ENCODE measurements at regions not wholly inside any gene's neighbourhood (a gene's known extent, or its start where the extent isn't known, plus 50 kb on each side); places are given as distances from the start of the nearest gene placed in this dataset.
"Not testable (repeated sequence)": the region's sequence is repeated elsewhere in the genome, so short reads cannot be mapped to it uniquely, and the experiment has no call there.

- no peak for DNase-seq
These were observed 163.5 kb upstream of the GJE1 start for GRCh38 chr6:141969201-141969600.

DNA sequence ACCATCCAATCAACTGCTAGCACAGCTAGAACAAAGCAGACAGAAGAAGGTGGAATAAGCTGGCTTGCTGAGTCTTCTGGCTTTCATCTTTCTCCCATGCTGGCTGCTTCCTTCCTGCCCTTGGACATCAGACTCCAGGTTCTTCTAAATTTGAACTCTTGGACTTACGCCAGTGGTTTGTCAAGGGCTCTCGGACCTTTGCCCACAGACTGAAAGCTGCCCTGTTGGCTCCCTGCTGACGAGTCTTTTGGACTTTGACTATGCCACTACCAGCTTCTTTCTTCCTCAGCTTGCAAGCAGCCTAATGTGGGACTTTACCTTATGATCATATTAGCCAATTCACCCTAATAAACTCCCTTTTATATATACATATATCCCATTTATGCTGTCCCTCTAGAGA lies 164.1 kb upstream of the GJE1 start:
- no peak for DNase-seq

DNA sequence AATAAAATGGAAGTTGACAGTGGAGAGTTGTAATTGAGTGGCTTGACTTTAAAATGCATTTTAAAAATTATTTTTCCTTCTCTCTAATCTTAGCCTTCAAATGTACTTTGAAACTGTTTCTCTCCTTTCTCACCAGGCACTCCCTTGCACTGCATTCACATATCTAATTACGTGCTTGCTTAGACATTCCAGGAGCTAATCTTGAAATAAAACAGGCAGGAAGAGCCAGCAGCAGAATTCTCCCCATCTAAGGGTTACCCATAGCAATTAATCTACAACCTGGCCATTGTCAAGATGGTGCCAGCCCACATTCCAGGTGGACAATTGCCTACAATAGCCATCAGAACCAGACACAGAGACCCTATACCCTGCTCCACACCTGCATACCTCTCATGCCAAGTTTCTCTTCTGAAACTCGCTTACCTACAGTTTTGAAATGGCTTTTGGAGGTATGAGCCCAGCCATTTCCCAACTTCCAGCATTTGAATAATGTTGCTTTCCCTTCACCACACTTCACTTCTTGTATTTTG lies 167.6 kb upstream of the GJE1 start:
- no peak for DNase-seq

DNA sequence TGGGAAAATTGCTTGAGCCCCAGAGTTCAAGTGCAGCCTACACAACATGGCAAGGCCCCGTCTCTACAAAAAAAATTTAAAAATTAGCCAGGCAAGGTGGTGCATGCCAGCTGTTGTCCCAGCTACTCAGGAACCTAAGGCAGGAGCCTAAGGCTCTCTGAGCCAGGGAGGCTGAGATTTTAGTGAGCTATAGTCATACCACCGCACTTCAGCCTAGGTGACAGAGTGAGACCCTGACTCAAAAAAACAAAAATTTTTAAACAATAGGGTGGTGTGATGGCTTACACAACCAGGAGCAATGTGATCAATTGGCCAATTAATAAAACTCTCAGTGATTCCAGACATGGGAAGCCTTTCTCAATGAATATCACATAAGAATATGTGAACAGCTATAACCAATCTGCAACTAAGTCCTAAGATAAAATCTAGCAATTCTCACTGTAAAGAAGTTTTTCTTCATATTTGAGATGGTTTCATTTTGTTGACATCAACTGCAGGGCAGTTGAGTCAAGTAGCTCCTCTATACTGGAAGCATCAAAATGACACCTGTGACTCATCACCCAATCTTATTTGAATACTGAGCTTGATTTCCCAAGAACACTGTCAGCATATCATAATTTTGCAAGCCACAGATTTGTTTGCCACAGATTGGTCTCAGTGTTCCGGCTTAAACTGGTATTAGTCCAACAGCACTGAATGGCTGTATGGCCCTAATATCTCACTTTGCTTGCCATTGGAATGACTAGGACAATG lies 169.0 kb upstream of the GJE1 start:
- no peak for DNase-seq

GRCh38 chr6:141957271-141957670 lies 175.5 kb upstream of the GJE1 start:
- no peak for DNase-seq

DNA sequence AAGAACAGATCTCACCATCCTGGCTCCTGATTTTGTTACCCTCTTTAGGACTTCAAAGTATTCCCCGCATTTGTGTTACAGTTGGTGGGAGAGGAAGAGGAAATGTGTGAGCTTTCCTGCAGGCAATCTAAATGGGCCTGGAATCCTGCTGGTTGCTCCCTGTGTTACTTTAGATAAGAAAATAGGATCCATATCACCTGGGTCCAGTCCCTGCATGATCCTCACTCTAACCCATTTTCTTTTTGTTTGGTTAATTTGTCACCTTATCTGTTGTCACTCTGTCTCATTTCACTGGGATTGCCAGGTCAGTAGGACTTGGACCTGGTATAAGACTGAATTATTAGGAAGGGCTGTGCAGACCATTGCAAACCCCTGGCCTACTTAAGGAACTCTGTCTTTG lies 175.9 kb upstream of the GJE1 start:
- no peak for DNase-seq

DNA sequence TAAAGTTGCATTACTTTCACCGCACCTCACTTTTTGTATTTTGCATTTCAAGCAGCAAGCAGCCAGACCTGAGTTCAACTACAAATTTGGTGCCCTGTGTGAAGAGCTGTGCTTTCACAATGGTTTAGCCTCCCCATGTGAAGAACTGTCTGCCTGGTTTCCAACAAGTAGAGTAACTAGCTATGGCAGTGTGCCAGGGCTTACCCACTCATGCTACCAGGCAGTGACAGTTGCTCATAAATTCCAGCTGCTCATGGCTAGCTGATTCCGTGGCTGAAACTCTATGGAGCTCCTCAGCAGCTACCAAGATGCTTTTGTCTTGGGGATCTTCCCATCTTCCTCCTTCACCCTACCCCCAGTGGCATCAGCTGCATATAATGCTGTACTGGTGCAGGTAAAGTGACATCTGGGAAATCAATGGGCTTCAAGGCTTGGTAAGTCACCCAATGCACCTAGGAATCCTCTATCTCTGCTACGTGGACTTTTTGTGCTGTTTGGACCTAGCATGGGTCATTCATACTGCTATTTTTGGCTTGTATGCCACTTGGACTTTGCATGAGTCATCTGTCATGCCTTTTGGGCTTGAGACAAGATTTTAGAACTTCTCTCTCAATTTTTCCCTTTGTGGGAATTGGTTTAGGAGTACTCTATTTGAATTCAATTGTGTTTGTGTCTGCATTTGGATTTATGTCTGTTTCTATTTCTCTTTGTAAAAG lies 176.5 kb upstream of the GJE1 start:
- DNase-seq: no peak

GRCh38 chr6:141953072-141953471 lies 179.7 kb upstream of the GJE1 start:
- DNase-seq: no peak

DNA sequence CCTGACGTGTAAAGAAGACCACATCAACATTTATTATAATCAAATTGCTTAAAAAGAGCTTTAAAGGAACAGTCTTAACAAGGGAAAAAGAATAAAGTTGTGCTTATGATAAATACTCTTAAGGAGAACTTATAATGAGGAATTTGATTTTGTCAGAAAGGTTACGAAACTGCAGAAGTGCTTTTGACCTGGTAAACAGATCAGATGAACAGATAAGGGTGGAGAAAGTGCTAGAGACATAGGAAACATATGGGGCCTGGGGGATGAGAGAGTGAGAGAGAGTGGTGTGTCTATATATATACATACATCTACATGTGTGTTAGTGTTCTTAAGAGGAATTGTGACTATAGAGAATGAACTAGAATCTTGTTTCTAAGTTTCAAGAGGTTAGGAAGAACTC lies 186.2 kb upstream of the GJE1 start:
- DNase-seq: no peak

GRCh38 chr6:141938664-141939063 lies 194.1 kb upstream of the GJE1 start:
- DNase-seq: no peak

DNA sequence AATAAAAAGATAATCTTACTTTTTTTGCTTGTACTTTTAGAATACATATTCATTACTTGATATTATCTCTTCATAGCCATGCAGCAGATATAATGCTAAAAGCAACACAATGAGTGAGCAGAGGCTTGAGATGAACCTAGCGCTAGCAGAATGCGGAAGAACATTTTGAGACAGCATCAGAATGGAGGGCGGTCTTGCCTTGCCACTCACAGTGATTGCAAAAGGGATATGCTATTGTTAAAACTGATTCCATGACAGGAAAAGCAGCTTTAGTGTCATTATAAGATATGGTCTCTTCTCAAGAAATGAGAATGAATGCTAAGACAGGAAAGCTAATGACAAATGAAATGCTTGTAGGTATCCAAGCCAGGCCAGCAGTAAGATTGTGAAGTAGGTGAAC lies 200.0 kb upstream of the GJE1 start:
- no peak for DNase-seq

DNA sequence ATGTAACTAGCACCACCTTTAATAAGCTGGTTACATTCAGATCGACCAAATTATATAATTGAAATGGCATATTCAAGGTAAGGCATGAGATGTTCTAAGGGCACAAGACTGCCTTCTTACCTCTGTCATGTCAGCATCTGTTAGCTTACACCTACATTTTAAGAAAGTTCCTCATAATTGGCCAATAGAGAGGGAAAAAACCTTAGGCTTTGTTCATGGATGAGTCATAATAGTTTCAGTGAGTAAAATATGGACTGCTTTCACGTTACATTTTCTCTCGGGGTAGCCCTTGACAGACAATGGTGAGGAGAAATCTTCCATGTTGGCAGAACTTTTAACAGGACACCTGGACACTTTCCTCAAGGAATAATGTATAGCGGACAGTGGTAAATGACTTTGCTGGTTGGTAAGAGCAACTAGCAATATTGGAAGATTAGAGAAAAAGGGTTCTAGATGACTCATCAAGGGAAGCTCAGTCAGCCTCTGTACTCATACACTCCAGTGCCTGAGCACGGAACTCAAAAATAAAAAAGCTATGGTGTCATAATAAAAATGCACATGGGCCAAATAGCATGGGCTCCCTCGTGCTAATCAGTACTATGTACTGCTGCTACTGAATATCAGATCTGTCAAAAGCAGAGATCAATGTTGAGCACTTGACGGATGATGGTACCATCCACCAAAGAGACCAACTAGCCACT lies 206.4 kb upstream of the GJE1 start:
- not testable (repeated sequence) for DNase-seq

DNA sequence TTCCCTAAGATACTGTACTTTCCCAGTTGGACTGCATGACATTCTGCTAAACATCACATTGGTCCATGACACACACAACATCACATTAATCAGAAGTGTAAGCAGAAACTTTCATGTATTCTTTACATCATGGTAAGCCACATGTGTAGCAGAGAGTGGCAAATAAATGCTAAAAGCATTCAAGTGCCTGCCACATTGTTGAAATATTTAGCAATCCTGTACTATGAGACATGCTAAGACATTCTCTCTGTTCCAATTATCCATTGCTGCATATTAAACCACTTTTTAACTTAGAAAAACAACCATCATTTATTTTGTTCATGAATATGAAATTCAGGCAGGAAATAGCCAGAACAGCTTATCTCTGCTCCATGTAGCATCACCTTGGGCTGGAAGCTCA lies 207.7 kb upstream of the GJE1 start:
- no peak for DNase-seq

DNA sequence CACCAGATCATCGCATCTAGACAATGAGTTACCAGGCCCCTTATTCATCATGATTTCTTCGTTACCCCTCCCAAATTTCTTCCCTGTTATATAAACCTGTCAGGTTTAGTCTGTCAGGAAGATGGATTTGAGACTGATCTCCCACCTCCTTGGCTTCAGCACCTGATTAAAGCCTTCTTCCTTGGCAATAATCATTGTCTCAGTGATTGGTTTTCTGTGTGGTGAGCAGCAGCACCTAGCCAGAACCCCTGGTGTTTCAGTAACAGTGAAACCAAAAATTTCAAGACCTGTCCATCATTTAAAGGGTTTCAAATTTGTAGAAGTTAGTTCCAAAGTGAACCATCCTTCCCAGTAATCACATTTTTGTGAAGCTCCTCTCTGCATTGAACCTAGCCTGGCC lies 209.8 kb upstream of the GJE1 start:
- no peak for DNase-seq

GRCh38 chr6:141916682-141917505 lies 215.8 kb upstream of the GJE1 start:
- not testable (repeated sequence) for DNase-seq

DNA sequence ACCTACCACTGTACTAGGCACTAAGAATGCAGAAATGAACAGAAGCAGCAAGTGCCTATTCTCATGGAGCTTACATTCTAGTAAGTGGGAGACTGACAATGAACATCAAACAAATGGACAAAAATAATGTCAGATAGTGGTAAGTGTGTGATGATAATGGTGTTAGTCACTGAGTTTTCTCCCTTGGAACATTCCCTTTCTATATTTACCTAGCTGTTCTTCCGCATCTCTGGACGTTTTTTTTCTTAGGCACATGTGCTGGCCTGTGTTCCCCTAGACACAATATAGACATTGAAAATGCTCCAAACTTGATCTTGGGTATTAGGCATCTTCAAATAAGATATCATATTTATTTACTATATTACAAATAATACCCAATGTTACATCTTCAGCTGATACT lies 218.1 kb upstream of the GJE1 start:
- DNase-seq: no peak

DNA sequence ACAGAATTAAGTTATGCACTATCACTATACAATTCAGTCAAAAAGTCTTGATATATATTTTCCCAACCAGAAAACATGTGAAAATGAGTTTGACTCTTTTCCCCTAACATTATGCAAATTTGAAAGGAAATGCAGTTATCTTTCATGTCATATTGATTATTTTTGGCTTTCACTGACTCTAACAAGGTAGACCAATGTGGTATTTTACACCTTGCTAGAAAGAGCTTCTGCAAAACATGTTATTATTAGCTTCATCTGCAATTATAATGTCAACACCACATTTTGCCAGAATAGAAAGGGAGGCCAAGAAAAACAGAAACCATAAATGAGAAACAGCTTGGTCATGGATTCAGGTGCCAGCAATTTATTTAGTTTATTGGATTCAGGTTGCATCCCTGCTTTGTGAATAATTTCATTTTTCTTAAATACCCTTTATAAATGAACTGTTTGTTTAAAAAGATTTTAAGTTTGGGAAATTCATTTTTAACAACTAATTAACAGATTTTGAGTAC lies 226.1 kb upstream of the GJE1 start:
- no peak for DNase-seq

- no peak for DNase-seq
These were observed 242.1 kb upstream of the GJE1 start for GRCh38 chr6:141890661-141891060.

DNA sequence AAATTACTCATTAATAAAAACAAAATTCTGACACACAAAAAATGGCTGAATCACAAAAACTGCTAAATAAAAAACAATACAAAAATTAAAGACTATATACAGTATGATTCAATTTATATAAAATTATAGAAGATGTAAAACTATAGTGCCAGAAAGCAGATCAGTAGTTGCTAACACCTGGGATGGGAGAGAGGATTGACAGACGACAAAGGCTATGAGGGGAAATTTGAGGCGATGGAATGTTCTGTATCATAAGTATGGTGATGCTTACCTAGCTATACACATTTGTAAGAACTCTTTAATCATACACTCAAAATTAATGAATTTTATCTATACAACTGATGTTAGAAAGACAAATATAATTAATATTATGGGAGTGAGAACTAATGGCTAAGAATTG lies 247.9 kb upstream of the GJE1 start:
- DNase-seq: no peak

GRCh38 chr6:141878686-141879085 lies 254.0 kb upstream of the GJE1 start:
- DNase-seq: no peak

GRCh38 chr6:141877275-141877983 lies 255.3 kb upstream of the GJE1 start:
- DNase-seq: no peak
